ENCODE measurements at regions not wholly inside any gene's neighbourhood (a gene's known extent, or its start where the extent isn't known, plus 50 kb on each side); places are given as distances from the start of the nearest gene placed in this dataset.

DNA sequence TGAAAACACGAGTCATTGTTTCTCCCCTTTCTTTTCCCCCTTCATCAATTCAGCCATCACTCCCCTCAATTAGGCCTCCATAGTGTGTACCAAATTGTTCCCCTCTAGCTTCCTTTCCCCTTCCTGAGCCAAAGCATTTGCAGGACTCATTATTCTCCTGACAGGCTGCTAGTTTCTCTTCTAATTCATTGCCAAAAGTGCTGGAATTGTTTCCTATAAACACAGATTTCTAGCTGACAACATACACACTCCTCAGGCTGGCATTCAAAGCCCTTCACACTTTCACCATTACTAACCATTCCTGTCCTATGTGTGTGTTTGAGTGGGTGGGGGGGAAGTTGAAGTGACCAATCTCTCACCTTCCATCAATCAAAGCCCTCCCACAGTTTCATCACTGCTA lies 444.2 kb upstream of the OPRM1 start:
- in situ Hi-C loops (cut with HindIII; ENCODE audit: low sequenced_read_pairs) = no loop called here
- DNase-seq (ENCODE audit: low spot score) = no peak

DNA sequence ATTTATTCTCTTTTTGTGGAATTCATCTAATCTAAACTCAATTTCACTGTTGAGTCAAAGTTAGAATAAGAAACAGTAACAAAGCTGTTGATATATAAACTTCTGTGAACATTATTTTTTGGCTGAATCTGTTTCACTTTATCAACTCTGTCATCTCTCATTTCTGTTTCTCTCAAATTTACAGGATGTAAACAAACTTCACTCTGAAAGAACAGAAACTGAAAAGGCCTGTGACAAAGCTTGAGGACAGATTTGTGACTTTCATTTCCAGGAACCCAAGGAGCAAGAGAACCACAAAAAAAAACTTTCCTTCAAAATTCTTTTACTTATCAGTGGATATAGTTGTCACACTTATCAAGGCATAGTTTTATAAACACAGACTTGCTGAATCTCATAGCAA lies 447.9 kb upstream of the OPRM1 start:
- in situ Hi-C loops (cut with HindIII; ENCODE audit: low sequenced_read_pairs) = no loop called here
- no peak for DNase-seq (ENCODE audit: low spot score)

DNA sequence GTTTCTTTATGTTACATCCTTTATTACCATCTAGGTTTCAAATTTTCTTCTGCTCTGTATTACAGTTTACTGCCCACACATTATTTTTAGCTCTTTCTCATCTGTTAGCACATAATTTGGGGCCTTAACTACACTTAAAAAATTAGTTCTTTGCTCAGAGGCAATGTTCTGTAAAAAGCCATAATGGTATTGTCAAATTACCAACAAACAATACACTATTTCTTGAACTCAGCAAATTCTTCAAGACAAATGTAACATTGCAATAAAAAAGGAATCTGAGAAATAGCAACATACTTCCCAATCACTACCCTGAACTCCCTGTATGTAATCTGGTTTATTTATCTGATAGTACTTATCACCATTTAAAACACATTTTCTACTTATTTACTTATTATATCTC lies 448.6 kb upstream of the OPRM1 start:
- DNase-seq (ENCODE audit: low spot score) = no peak
- in situ Hi-C loops (cut with HindIII; ENCODE audit: low sequenced_read_pairs) = no loop called here

DNA sequence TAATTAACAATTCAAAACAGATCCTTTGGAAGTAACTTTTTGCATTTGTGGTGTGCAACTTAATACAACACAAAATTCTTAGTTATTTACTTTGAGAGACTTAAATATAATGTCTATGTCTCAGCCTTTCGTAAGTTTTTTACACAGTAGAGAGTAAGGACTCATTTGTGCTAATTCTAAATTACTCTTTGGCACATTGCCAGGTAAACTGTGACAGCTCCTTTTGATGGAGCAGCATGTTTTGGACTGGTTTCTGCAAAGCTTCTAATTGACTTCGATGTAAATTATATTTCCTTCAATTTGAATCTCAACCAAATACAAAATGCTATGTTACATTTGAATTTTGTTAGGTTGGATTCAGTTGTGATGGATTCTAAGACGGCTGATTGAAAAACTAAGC lies 450.7 kb upstream of the OPRM1 start:
- in situ Hi-C loops (cut with HindIII; ENCODE audit: low sequenced_read_pairs) = no loop called here
- no peak for DNase-seq (ENCODE audit: low spot score)

DNA sequence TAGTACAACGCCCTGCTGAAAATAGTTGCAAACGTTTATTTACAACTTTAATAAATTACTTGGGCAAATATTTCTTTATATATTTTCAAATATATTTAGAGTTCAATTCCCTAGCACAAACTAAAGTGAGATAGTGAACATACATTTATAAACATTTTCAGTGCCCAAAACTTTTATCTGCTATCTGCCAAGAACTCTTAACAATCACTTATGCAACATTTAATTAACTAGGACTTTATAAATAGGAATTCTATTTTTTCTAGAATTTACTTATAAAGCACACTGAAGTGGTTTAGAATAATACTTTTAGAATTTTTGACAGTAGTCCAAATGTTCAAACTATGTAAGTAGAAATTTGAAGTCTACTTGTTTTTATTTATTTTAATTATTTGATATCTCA lies 452.6 kb upstream of the RGS17 start:
- in situ Hi-C loops (cut with HindIII; ENCODE audit: low sequenced_read_pairs) = no loop called here
- DNase-seq (ENCODE audit: low spot score) = no peak

DNA sequence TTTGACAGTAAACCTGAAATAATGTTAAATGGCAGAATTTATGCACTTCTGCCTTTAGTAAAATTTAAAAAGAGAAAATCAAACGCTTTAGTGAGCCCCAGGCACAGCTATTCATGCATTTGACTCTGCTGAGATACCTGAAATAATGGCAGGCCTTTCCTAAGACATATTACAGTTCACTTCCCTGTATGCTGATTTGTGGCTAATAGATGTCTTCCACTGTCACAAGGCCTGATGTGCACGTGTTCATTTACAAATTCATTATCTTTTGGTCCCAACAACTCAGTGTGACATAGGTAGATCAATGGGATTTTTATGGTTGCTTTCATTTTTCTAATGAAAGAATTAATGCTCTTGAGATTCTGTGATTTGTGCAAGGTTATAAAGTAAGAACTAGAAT lies 449.7 kb upstream of the RGS17 start:
- no peak for DNase-seq (ENCODE audit: low spot score)
- in situ Hi-C loops (cut with HindIII; ENCODE audit: low sequenced_read_pairs) = no loop called here

DNA sequence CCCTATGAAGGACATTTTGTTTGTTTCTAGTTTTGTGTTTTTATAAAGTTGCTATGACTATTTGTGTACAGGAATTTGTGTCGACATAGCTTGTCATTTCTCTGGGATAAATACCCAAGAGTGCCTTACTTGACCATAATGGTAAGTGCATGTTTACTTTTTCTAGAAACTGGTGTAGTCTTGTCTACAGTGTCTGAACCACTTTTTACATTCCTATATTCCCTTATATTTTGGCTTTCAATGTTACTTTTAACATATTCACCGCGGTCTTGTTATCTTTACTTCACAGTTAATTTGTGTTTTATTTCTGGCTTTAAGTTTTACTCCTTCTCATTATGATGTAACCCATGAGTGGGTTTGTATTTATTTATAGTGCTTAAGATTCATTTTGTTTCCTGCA lies 444.4 kb upstream of the RGS17 start:
- in situ Hi-C loops (cut with HindIII; ENCODE audit: low sequenced_read_pairs) = no loop called here
- DNase-seq (ENCODE audit: low spot score) = no peak

DNA sequence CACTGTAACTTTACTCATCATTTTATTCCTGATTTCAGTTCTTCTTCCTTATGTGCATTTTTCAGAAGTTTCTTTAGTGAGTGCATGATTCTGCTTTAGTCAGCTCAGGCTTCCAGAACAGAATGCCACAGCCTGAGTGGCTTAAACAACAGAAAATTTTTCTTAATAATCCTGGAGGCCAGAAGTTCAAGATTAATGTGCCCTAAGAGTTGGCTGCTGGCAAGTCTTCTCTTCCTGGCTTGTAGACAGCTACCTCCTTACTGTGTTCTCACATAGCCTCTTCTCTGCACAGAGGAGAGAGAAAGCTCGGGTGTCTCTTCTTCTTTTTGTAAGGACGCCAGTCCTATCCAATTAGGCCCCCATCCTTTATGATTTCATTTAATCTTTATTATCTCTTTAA lies 443.1 kb upstream of the RGS17 start:
- in situ Hi-C loops (cut with HindIII; ENCODE audit: low sequenced_read_pairs) = no loop called here

DNA sequence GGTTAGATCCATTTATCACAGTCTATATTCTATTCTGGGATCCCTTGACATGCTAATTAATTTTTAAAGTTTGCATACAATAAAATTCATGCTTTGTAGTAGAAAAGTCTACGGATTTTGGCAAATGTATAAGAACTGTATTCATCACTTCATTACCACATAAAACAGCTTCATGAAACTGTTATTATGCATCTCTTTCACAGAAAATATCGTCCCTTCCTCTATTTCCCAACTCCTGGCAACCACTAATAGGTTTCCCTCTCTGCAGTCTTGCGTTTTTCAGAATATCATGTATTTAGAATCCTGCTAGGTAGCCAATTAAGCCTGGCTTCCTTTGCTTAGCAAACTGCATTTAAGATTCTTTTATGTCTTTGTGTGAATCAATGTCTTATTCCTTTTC lies 441.3 kb upstream of the RGS17 start:
- in situ Hi-C loops (cut with HindIII; ENCODE audit: low sequenced_read_pairs) = no loop called here
- no peak for DNase-seq (ENCODE audit: low spot score)

More for the DNA sequence above, 443.1 kb upstream of the RGS17 start:
- no peak for DNase-seq (ENCODE audit: low spot score)

DNA sequence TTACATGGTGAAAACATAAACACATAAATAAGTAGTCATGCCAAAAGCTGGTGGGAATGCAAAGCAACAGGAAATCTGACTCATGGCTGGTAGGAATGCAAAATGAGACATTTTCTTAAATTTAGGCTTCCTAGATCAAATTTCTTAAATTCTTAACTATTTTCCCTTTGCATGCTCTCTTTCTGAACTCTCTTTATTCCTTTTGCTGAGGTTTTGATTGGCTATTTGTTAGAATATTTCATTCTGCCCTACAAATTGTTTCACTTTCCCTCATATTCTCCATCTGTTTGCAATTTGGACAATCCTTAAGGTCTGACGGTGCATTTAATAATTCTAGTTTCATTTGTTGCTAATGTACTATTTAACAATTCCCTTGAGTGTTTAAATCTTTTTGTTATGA lies 437.5 kb upstream of the RGS17 start:
- DNase-seq (ENCODE audit: low spot score) = no peak
- in situ Hi-C loops (cut with HindIII; ENCODE audit: low sequenced_read_pairs) = no loop called here

DNA sequence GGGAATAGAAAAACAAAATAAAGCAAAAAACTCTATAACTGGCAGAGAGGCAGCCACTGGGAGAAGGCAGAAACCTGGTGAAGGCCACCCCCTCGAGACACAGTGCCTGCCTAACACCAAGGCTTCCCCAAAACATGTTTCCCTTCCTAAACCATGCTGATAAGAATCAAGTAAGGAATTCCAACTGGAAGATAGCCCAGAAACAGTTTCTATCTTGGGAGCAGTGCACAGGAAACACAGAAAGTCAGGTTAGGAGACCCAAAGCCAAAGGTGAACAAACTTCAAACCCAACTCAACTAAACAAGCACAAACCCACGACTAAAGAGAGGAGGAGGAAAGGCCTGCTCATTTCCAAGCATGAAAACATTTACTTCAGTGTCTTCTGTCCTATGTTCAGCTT lies 433.7 kb upstream of the RGS17 start:
- DNase-seq (ENCODE audit: low spot score) = no peak
- in situ Hi-C loops (cut with HindIII; ENCODE audit: low sequenced_read_pairs) = no loop called here

DNA sequence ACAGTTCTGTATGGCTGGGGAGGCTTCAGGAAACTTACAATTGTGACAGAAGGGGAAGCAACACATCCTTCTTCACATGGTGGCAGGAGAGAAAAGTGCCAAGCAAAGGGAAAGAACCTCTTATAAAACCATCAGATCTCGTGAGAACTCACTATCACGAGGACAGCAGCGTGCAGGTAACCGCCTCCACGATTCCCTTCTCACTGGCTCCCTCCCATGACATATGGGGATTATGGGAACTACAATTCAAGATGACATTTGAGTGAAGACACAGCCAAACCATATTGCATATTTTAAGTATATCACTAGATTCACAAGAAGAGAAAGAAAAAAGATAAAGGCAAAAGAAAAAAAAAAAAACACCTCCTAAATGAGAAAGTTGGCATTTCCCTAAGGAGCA lies 431.9 kb upstream of the RGS17 start:
- DNase-seq (ENCODE audit: low spot score) = no peak

DNA sequence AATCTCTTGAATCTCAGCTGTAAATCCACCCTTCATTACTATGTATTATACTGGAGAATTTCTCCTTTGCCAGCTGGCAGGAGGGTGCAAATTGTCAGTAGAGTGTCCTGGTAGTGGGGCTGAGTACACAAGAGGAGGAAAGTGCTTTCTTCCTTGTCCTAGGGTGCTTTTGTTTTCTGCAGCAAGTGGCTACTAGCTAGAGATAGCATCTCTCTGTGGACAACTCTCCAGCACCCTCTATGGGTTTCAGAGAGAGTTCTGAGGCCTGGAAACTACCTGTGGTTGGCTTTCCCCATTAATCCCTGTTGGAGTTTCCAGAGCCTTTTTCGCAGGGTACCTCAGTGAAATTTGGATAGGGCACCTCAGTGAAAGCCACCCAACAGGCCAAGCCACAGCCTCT lies 422.5 kb upstream of the RGS17 start:
- in situ Hi-C loops (cut with HindIII; ENCODE audit: low sequenced_read_pairs) = no loop called here
- peak; percentile 4 for DNase-seq (ENCODE audit: low spot score)

More for the DNA sequence above, 431.9 kb upstream of the RGS17 start:
- in situ Hi-C loops (cut with HindIII; ENCODE audit: low sequenced_read_pairs) = no loop called here

DNA sequence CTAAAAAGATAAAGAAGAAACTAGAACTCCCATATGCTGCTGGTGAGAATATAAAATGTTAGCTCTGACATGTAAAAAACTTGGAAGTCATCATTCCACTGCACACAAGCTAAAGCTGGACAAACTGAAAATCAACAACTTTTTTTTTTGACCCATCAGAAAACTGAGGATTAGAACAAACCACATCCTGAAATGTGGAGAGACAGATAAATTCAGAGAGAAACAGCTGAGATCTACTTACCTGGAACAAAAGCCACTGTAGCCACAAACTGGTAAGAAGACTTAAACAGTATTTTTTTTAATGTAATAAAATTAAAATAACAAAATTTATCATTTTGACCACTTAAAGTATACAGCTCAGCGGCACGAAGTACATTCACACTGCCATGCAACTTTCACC lies 408.5 kb upstream of the RGS17 start:
- in situ Hi-C loops (cut with HindIII; ENCODE audit: low sequenced_read_pairs) = no loop called here
- no peak for DNase-seq (ENCODE audit: low spot score)

DNA sequence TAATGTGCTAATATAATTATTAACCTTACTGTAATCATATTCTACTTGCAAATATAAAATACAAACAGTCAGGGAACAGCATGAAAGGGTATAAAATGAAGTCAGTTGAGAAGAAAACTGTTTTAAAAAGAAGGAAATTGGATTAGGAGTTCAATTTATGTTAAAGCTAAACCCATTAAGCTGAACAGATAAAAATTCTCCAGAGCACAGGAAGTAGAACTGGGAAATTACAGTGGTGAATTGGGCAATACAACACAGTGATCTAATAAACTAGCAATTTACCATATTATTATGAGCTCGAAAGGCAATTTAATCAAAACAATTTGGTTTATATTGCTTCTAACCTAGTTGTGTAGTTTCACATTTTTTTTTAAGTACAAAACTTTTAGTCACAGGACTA lies 407.4 kb upstream of the RGS17 start:
- no peak for DNase-seq (ENCODE audit: low spot score)
- in situ Hi-C loops (cut with HindIII; ENCODE audit: low sequenced_read_pairs) = no loop called here

DNA sequence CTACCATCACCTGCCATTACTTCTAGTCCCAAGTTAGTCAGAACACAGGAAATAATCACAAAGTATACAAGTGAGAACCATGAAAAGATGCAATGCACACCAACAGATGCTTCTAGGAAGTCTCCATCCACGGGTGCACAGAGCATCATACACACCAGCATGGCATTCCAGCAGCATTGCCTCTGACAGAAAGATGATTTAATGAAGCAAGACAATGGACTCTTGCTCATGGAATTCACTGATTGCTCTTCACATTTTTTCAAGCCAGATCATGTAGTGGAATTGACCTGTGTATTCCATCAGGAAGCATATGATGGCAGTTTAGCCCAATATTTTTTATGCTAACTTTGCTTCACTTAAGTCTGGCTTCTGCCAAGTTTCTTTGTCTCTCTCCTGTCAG lies 406.3 kb upstream of the RGS17 start:
- no peak for DNase-seq (ENCODE audit: low spot score)
- in situ Hi-C loops (cut with HindIII; ENCODE audit: low sequenced_read_pairs) = no loop called here

DNA sequence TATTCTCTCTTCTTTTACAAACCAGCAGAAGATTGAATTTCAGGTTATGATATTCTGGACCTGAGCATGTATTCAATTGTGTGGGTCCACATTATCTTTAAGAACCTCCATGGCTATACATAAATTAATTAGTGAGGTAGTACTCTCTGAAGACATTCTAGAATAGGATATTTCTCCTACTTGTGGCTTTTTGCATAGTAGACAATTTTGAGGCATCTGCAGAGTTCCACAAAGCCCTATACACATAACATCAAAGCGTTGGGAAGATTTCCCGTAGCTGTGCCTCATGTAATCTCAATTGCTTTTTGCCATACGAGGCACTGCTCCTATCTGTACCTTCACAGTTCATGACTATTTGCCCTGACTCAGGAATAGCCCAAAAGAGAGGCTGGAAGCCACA lies 395.4 kb upstream of the RGS17 start:
- DNase-seq (ENCODE audit: low spot score) = no peak
- in situ Hi-C loops (cut with HindIII; ENCODE audit: low sequenced_read_pairs) = no loop called here

DNA sequence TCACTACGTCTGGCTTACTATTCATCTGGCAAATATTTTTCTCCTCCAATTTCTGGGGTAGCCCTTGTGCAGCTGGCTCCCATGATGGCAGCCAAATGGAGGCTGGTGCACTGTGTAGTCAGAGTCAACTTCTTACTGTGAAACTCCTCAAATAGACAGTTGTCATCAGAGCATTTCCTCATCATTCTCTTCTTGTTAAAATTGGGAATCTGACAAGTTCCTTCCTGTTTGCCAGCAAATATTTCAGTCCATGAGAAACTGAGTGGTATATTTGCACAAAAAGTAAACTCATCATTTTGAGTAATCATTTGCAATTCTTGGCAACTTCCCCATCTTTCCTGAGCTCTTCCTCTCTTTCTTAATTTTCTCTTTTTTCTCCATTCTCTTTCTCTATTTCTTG lies 394.9 kb upstream of the RGS17 start:
- in situ Hi-C loops (cut with HindIII; ENCODE audit: low sequenced_read_pairs) = no loop called here
- DNase-seq (ENCODE audit: low spot score) = no peak

DNA sequence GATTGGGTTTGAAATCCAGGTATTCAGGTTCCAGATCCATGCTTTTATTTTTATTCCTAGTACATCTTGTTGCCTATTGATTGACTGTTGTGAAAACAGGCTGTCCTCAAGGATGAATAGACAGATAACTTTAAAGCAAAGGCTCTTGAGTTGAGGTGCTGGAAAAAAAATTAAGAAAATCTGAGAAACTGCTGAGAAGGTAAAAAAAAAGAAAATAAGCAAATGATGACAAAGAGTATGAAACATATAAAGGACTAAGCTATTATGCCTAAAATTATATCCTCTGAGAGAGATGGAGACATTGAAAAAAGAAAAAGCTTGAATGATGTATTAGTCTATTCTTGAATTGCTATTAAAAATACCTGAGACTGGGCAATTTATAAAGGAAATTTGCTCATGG lies 392.3 kb upstream of the RGS17 start:
- DNase-seq (ENCODE audit: low spot score) = no peak
- in situ Hi-C loops (cut with HindIII; ENCODE audit: low sequenced_read_pairs) = no loop called here

DNA sequence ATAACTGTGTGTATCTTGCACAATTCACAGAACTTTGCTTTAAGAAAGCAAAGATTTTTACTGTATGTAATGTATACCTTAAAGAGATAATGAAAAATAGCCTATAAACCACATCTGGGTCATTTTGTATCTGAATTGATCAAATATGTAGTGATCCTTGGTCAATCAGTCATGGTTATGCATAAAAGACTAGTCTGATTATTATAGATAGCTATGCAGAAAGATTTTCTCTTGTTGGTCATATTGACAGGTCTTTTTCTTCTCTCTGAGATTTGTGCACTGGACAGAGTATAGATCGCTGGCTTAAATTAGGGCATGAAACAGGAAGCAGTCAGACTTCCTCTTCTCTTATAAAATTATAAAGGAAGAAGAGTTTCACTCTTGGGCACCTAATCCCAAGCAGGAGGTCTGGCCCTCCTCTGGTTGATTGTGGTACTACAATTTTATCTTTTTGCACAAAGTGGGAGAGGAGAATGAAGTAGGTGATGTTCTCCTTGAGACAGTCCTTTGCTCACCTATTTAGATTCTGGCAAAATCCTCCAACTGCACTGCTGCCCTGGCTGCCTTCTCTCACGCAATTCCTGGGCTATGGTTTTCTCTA lies 380.9 kb upstream of the RGS17 start:
- in situ Hi-C loops (cut with HindIII; ENCODE audit: low sequenced_read_pairs) = no loop called here
- peak; percentile 20 for DNase-seq (ENCODE audit: low spot score)

DNA sequence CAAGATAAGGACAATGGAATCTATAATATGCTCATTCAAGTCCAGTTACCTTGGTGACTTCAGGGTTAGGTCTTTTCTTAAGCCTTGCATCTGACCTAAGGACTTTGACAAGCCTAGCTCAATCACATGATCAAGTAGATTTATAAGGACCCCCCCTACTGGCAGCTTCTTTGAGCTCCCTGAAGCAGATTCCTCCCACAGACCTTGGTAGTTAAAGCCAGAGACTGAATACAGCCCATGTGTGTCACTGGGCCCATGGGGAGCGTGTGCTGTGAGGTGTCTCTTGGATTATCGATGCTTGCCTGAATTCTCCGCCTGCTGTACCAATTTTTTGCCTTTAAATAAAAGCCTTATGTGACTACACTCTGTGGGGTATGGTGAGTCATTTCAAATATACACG lies 372.7 kb upstream of the RGS17 start:
- no peak for DNase-seq (ENCODE audit: low spot score)

DNA sequence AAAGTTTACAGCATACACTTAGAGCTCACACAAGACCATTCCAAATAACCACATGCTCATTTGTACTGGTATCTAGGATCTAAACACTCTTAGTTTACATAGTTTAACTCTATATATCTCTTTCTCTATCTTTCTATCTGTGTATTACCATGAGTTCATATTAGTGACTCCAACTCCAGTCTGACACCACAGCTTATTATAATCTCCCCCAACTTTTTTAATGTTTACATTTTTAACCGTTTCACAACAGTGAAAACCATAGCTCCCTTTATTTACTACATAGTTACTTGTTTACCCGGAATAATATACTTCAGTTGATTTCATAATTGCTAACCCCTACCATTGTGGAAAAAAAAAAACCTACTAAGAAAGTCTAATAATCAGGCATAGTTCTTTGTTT lies 362.4 kb upstream of the RGS17 start:
- no peak for DNase-seq (ENCODE audit: low spot score)
- in situ Hi-C loops (cut with HindIII; ENCODE audit: low sequenced_read_pairs) = no loop called here

More for the DNA sequence above, 372.7 kb upstream of the RGS17 start:
- in situ Hi-C loops (cut with HindIII; ENCODE audit: low sequenced_read_pairs) = no loop called here

All from G401 (cell line).